SU-DHL-6 (cell line): ENCODE measurements at regions not wholly inside any gene's neighbourhood (a gene's known extent, or its start where the extent isn't known, plus 50 kb on each side); places are given as distances from the start of the nearest gene placed in this dataset.

ENCODE experiments used
- CTCF ChIP-seq: fragments of 200-600 bp; sonication (generic); IDR thresholded peaks from one replicate; pipeline ENCODE4 v1.5.1; 2017; ENCODE audit warnings: antibody characterized with exemption, mild to moderate bottlenecking, low read length, moderate library complexity; ENCODE audit not compliant: insufficient read depth, poor library complexity, severe bottlenecking
- EZH2phosphoT487 ChIP-seq: fragments of 200-600 bp; sonication (generic), shearing (Covaris generic); conservative IDR thresholded peaks from 2 replicates; pipeline ENCODE4 v1.6.1; 2018; ENCODE audit warnings: mild to moderate bottlenecking, antibody characterized with exemption, low read length, moderate library complexity, mixed read lengths

- no peak for TF ChIP-seq CTCF
- TF ChIP-seq EZH2phosphoT487: no peak
Measured at GRCh38 chr5:56359809-56360685, 126.9 kb upstream of the ANKRD55 start.
